Iris pigment epithelial cell (primary cell): ENCODE measurements at regions not wholly inside any gene's neighbourhood (a gene's known extent, or its start where the extent isn't known, plus 50 kb on each side); places are given as distances from the start of the nearest gene placed in this dataset.
"Not testable (repeated sequence)": the region's sequence is repeated elsewhere in the genome, so short reads cannot be mapped to it uniquely, and the experiment has no call there.

Source experiments
- DNase-seq: peaks from one replicate; pipeline ENCODE4 v3.0.0-alpha.2; 2011; ENCODE audit warnings: low read depth

DNA sequence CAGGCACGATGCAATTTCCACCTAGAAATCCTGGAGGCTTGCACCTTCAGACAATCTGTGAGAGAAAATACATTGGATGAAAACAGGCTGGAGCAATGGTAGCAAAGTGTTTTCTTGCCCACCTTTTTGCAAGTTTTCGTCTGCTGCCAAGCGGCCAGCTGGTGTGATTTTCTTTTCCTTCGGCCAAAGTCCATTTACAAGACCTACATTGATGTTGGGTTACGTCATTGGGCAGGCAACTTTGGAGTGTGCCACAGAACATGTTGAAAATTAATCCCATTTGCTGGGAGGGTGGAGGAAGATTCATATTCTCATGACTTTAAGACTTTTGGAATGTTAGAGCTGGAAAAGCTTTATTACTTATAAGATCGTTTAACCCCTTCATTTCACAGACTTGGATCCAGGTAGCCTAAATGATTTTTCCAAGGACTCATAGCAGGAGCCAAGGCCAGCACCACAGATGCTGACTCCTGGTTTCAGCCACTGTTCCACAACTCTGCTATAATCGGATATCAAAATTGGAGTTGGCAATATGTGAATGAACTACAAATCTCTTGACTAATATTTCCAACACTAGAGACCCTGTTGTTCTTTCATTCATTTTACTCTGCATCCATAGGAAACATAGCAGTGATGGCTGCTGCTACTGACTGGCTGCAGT lies 352.1 kb downstream of the RND3 start:
- no peak for DNase-seq

GRCh38 chr2:150134223-150134857 lies 353.1 kb downstream of the RND3 start:
- peak; percentile 54 for DNase-seq

GRCh38 chr2:150133623-150134022 lies 353.8 kb downstream of the RND3 start:
- DNase-seq: peak; percentile 96

DNA sequence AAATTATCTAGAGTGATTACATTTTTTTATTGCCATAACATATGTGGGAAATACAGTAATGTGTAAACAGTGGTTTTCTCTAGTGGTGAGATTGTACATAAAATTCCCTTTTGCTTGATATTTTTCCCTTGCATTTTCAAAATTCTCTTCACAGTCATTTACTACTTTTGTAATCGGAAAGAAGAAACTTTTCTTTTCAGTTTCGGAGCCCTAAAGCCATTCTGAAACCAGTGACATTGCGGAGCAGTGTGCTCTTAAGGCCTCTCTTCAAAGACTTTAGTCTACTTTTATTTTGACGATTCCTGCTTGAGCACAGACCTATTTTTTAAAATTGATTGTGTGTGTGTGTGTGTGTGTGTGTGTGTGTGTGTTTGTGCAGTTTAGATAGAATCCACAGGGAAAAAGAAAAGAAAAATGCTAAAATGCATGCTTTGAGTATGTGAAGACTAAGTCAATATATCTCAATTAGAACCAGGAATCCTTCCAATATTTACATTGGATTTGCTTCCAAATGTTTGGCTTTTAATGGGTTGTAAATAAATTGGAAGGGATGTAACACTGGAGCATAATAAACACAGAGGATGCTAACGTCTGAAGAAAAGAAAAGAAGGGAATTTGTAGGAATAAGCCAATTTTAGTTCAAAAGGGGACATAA lies 357.4 kb downstream of the RND3 start:
- no peak for DNase-seq

DNA sequence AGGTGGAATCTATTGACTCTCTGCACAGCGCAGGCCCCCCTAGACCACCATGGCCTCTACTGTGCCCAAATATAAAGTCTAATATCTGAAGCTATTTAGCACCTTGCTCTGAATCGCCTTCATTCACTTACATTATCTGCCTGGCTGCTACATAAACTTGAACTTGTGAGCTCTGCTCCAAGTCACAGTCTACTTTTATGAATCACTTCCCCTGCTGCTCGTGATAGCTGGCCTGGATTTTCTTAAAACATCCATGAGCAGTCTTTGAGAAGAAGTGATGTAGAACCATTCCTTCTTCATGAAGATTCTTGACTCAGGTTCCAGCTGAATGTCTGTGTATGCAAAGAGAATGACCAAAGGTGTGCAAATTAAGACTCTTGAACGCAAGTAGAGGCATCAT lies 359.5 kb downstream of the RND3 start:
- DNase-seq: peak; percentile 88

DNA sequence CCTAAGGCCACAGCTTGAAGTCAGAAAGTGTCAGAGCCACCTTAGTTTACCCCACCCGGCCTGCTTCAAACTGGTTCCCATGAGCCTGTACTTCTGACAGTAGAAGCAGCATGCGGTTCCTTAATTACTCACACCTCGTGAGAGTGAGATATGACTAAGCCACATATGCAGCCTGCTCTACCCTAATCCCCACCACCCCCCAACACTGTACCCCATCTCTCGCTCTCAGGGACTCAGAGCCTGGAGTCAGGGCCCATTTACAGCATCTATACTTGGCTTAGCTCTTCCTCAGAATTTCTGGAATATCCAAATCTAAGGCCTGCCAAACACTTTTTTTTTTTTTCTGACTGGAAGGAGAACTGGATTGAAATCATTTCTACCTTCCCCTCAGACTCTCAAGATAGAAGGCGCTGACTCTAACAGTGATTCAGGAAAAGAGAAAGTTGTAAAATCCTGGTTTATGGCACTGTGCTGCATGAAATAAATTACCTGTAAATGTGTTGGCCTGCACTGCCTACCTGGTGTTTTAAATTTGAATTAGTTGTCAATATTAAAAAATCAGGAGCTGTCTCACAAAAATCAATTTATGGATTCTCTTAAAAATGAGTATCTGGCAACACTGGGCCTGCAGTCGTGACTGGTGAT lies 360.0 kb downstream of the RND3 start:
- peak; percentile 41 for DNase-seq

GRCh38 chr2:150126839-150127238 lies 360.6 kb downstream of the RND3 start:
- DNase-seq: no peak

DNA sequence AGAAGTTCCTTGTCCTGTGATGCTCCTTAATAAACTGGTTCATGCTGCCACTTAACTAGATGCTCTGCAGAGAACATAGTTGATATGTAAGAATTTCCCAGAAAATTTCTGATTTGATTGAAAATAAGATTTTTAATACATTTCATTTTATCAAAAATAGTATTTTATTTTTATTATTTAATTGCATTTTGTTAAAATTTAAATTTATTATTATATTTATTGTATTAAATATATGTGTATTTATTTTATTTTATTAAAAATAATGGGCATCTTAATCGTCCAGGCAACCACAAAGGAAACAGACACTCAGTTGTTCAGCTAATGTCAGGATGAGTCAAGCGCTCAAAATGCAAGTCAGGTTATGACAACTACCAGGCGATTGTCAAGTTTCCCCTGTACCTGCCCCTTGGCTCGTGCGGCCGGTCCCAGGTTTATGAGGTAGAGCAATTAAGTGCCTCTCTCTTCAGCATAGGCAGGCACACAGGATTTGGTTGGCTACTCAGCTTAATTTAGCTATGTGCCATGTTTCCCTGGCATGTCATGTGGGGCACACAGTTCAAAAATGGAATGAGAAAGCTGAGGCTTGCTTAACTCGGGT lies 361.2 kb downstream of the RND3 start:
- DNase-seq: peak; percentile 69

- peak; percentile 84 for DNase-seq
Observed at GRCh38 chr2:150125708-150126107, 361.8 kb downstream of the RND3 start.

DNA sequence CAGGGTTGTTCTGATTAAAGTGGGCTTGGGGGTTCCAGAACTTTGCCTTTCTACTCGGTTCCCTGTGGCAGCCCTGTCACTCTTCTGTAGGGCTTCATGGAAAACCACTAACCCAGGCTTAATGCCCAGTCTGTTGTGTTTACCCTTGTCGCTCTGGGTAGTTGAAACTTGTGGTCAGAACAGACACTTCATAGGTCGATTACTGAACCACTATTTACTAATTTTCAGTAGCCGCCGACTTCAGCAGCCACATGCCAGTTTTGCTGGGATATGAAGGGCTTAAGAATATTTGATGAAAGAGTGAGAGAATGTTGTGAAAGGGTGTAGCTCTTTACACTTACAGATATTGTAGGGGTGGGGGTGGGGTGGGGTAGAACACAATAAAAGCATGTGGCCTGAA lies 362.3 kb downstream of the RND3 start:
- DNase-seq: peak; percentile 29

DNA sequence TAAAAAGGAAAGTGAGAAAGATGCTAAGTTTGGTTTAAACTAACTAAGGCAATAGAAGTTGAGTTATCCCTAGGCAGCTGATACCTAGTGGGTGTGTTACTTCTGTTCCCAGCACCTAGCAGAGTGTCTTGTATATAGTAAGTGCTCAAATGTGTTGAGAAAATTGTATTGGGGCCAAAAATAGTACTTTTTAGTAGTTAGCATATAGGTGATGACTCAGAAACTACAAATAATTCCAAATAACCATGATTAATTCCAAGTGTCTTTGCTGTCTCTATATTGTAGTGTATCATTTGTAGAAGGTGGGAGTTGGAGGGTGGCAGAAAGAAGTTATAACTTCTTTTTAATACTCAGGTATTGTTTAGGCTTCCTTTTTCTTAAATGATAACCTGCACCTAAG lies 362.7 kb downstream of the RND3 start:
- DNase-seq: no peak

DNA sequence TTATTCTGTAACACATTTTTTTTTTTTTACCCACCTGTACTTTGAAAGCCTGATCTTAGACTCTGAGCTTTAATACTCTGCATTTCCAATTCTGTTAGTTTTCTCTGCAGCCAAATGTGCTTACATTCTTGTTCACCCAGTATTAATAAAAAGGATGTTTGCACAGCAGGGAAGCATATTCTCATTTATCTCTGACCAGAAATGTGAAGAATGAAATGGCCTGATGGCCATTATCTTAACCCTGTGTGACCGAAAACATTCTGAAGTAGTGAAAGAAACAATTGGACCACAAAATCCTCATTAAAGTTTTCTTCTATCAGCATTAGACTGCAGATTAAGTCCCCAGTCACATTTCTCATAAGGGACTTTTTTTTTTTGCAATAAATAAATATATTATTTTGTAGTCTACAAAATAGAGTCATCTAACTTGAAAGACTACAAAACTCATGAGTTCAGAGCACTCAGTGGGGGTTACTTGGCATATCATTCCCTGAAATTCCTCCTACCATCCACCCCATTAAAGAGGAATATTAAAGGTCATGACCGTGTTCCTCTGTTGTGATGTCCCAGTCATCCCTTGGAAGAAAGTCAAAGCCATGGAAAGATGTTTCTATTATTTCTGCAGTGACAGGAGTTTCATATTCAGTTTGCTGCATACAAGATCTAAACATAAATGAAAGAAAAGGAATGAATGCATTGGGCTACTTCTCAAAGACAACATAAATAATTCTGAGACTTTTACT lies 364.4 kb downstream of the RND3 start:
- DNase-seq: peak; percentile 44

DNA sequence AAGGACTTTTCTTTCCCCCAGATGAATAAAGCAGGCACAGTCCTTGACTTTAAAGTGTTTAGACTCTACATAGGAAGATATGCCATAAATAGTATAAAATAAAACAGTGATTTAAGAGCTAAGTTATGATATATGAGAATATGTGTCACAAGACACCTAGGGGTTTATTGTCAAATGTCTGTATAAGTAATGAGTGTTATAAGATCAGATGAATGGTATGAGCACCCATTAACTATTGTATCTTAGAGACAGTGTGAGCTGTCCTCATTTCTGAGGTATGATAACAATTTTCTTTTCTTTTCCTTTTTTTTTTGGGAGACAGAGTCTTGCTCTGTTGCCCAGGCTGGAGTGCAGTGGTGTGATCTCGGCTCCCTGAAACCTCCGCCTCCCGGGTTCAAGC lies 365.3 kb downstream of the RND3 start:
- DNase-seq: no peak

DNA sequence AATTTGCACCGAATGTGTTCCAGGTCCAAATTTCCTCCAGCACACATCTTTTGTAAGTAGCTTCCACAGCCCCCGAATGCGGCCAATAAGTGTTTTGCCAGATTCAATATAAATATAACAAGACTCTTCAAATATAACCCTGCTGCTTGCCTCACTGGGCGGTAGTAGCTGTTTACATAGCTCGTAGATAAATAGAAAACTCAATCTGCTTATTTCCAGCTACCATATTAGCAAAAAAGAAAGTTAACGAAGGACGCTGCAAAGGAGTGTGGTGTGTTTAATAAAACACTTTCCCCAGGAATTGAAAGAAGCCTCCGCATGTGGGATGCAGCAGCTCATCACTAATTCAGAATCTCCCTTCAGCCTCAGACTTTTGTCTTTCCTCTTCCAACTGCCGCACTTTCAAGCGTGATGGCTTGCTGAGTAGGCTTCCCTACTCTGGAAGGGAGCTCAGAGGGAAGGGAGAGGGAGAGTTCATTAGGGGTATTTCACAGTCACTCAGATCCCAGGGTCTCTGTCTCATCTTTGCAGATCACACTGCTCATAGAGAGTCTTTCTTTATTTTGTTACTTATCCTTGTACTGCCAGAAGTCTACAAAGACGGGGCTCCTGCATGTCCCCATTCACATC lies 367.0 kb downstream of the RND3 start:
- no peak for DNase-seq

GRCh38 chr2:150119819-150120218 lies 367.6 kb downstream of the RND3 start:
- no peak for DNase-seq

- DNase-seq: not testable (repeated sequence)
Observed at GRCh38 chr2:150114089-150114488, 373.4 kb downstream of the RND3 start.

- no peak for DNase-seq
Observed at GRCh38 chr2:150110548-150110947, 376.9 kb downstream of the RND3 start.

- DNase-seq: no peak
Observed at GRCh38 chr2:150109912-150110311, 377.6 kb downstream of the RND3 start.

DNA sequence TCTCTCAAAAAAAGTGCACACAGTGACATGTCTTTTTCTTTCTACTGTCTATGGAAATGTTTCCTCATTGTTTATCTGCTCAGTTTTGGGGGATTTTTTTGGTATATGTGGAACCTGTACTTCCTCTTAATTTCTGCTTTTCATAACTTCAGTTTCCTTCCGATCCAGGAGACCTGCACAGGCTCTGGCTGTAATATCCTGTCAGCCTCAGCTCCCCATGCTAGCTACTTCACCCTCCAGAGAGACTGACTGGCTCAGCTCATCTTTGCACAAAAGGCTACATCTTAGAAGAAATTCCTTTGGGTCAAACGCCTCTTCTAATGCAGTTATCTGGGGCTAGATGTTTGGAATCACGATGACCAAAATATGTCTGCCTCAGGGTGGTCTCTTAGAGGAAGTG lies 378.4 kb downstream of the RND3 start:
- DNase-seq: no peak

- DNase-seq: peak; percentile 25
Observed at GRCh38 chr2:150107816-150108215, 379.7 kb downstream of the RND3 start.

DNA sequence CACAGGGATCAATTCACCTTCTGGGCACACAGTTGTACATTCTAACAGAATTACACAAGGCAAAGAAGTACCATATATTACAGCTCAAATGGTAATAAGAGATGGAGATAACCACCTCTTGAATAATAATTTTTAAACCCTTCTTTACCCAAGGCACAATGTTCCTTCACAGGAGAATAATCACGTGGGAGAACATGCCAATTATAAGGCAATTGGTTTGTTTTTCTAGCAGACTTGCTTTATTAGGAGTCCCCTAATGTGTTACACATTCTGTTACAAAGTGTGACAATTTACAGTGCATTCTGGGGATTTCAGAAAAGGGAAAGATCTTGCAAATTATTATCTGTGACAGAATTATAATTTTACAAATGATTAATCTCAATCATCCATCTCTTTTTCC lies 380.3 kb downstream of the RND3 start:
- DNase-seq: no peak
